NCI-H1417 treated with DMSO at 0.1 percent for 48 hours (cell line): ENCODE measurements at regions not wholly inside any gene's neighbourhood (a gene's known extent, or its start where the extent isn't known, plus 50 kb on each side); places are given as distances from the start of the nearest gene placed in this dataset.

ENCODE experiments used
- DNase-seq: peaks from one replicate; lab custom pipeline; 2025; lab: John Stamatoyannopoulos, UW

DNA sequence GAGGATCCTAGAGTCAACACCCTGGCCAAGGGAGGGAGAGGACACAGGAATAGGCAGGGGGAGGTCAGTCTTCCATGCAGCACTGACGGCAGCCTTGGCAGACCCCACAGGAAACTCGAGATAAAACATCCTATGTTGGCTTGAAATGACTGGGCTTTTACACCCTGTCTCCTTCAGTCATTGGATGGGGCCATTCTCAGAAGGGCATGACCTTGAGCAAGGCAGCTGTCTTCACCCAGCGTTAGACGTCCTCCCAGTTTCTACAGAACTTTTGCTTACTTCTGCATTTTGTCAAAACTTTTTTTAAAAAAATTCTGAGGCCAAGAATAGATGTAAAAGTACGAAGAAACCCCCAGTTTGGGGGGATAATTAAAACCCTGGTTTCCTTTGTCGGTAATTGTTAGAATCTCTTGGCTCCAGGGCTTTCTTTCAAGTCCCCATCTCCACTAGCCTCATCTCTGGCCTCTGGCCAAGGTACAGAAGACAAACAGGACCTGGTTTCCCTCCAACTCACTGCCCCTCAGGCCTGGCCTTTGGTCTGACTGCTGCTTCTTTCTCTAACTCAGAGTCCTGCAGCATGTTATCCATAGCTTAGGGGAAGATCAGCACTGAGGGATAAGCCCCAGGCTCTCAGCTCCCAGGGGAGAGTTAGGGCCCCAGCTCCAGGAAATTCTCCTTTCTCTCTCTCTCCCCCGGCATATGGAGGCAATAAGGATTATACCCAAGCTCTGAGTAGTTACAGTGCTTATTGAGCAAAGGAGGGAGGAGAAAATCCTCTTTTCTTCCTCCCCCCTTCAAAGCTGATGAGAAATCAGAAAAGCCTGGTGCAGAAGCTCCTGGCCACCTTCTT is 51.6 kb upstream of the KCND3 start:
- no peak for DNase-seq

GRCh38 chr1:112043901-112044300 is 54.4 kb upstream of the KCND3 start:
- DNase-seq: no peak

DNA sequence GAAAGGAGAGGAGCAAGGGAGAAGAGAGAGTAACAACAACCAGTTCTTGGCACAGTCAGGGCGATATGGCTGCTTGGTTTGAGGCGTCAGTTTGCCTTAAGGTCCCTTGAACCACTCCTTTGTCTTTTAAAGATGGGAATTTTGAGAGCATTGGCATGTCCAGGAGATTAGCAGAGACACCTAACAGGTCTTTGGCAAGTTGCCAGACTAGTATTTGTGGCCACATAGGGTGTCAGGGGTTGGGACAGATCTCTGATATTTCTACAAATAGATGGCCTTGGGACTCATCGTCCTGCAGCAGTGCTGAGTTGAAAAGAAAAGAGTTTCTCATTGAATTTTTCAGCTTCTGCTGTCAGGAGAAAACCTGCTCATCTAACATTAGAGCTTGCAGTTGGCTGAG is 55.3 kb upstream of the KCND3 start:
- no peak for DNase-seq

DNA sequence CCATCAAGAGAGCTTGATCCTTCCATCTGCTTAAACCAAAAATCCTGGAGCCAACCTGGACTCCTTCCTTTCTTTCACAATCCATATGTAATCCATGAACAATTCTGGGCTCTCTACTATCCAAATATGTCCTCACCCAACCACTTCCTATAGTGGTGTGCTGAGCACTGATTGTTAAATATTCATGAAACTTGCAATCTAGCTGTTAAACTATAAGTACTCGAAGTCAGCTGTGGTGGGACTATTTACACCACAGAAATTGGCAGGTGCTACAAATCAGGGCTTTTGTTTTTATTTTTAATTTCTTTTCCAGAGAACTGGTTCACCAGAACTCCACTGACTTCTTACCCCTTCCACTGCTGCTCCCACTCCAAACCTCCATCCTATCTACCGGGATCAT is 57.2 kb upstream of the KCND3 start:
- no peak for DNase-seq

- no peak for DNase-seq
Observed at GRCh38 chr1:112048421-112048820, 59.0 kb upstream of the KCND3 start.

DNA sequence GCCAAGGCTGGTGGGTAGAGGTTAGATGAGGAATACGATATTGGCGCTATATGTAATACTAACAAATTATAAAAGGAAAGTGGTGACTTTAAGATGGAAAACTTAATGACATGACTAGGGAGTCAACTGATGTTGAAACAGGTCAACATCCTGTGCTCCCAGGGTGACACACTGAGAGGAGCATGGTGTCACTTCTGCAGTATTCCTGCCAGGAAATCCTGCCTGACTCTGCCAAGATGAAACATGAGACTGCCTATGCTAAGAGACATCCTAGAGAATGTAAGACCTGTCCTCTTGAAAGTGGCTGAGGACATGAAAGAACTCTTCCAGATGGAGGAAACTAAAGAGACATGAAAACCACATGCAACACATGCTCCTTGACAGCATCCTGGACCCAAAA is 65.0 kb upstream of the KCND3 start:
- no peak for DNase-seq

GRCh38 chr1:112056354-112056753 is 66.9 kb upstream of the KCND3 start:
- DNase-seq: no peak

- no peak for DNase-seq
Observed at GRCh38 chr1:112057736-112058135, 68.3 kb upstream of the KCND3 start.

GRCh38 chr1:112058815-112059450 is 69.5 kb upstream of the KCND3 start:
- DNase-seq: no peak

- DNase-seq: no peak
Observed at GRCh38 chr1:112059679-112060078, 70.2 kb upstream of the KCND3 start.

GRCh38 chr1:112060261-112060660 is 70.8 kb upstream of the KCND3 start:
- DNase-seq: no peak

DNA sequence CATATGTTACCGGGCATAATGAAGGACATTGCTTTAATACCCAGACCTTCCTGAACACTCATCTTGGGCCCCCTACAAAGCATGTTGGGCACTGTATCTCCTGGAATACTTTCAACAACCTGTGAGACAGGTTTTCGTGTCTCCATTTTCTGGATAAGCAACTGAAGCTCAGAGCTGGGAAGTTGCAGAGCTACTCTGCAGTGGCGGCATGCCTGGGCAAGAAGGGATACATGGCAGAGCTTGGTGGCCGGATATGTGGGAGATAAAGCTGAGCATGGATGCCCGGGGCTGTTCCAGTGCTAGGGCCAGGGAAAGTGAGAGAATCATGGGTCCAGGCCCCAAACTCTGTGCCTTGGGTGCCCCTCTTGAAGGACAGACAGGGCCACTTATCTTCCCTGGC is 71.6 kb upstream of the KCND3 start:
- DNase-seq: no peak

GRCh38 chr1:112061901-112062320 is 72.4 kb upstream of the KCND3 start:
- no peak for DNase-seq

- DNase-seq: no peak
Observed at GRCh38 chr1:112063781-112064728, 74.6 kb upstream of the KCND3 start.

DNA sequence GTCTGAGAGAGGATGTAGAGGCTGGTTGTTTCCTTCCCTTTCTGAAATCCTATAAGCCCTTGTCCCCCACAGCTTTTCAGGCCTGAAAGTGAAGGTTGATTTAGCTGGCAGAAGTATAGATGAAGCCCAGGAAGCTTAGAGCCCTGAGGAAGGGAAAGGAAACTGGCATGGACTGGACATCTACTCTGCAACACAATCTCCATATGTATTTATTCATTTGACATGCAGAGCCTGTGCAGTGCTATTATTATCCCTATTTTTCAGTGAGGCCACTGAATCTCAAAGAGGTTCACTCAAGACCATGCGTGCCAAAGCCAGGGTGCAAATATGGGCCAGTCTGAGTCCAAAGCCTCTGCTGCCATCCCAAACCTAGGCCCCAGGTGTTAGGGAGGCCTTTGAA is 78.5 kb upstream of the KCND3 start:
- no peak for DNase-seq

GRCh38 chr1:112070677-112071076 is 81.2 kb upstream of the KCND3 start:
- DNase-seq: no peak

GRCh38 chr1:112074711-112075110 is 85.2 kb upstream of the KCND3 start:
- DNase-seq: no peak

DNA sequence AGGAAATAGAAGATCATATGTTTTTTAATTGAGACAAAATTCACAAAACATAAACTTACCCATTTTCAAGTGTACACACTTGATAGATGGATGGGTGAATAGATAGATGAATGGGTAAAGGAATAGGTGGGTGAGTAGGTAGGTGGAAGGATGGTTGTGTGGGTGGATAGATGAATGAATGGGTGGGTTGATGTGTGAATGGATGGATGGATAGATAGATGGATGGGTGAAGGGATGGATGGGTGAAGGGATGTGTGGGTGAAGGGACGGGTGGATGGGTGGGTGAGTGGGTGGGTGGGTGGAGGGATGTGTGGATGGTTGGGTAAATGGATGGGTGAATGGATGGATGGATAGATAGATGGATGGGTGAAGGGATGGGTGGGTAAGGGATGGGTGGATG is 86.1 kb upstream of the KCND3 start:
- no peak for DNase-seq

GRCh38 chr1:112079446-112079845 is 90.0 kb upstream of the KCND3 start:
- no peak for DNase-seq

DNA sequence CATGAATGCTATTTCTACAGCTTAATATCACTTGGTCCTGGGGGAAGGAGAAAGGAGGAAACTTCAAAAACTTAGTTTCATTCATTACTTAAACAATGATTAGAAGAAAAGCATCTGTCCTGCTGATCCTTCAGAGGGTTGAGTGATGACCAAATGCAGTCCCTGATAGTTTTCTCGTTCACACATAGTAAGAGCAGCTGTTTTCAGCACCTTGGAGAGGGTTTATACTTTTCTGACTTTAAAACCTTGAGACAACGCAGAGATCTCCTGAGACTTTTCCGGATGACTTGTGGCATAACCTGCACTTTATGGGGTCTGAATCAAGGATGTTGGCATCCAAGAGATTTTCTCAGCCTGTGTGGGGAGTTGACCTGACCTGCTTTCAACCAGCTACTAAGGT is 94.0 kb upstream of the KCND3 start:
- no peak for DNase-seq

- no peak for DNase-seq
Observed at GRCh38 chr1:112092656-112093371, 103.3 kb upstream of the KCND3 start.

GRCh38 chr1:112093372-112093694 is 103.9 kb upstream of the KCND3 start:
- DNase-seq: no peak
